K562 (cell line): ENCODE measurements at regions not wholly inside any gene's neighbourhood (a gene's known extent, or its start where the extent isn't known, plus 50 kb on each side); places are given as distances from the start of the nearest gene placed in this dataset.

Experiments
- ATAC-seq: fragments of 200-7000 bp; cut with Tn5 transposase; 3 replicates; pipeline ENCODE4 v1.9.1; 2020; ENCODE audit warnings: moderate library complexity
- BruUV-seq: library from RNA; stranded (reverse); fragments of 400-500 nt; replicated peaks from 2 replicates; lab custom pipeline; 2021; lab: Mats Ljungman, UMichigan
- CTCF ChIA-PET: fragments of 300-600 bp; formaldehyde crosslinking; extraction: SDS; loops from one replicate; lab custom pipeline; 2021; ENCODE audit warnings: low intra/inter-chr PET ratio; lab: Yijun Ruan, JAX
- POLR2A ChIA-PET: fragments of 300-600, 350-650 bp; sonication (Branson Sonifier 250); formaldehyde crosslinking; extraction: SDS; loops from one replicate; lab custom pipeline; 2021; ENCODE audit warnings: antibody characterized with exemption, inconsistent platforms; lab: Yijun Ruan, JAX
- DNase-seq, 4 experiments: peaks; one replicate each; pipeline versions ENCODE4 v3.0.0 to v3.0.0-alpha.2; 2011 to 2018; ENCODE audit warnings: low spot score in 3 of 4, mixed read lengths in 3 of 4; ENCODE audit errors: extremely low read depth in 1 of 4
- FAIRE-seq: peaks from 2 replicates; lab custom pipeline; 2011; peaks lifted over from hg19 to GRCh38; lab: Jason Lieb, UNC
- H2AFZ ChIP-seq: 2 replicates; pipeline ENCODE4 v1.6.0; 2011; ENCODE audit warnings: low read depth, low read length, control low read depth, inconsistent platforms
- H3K27ac ChIP-seq: fragments of 200-600 bp; 3 replicates; pipeline ENCODE4 v1.8.0; 2011; ENCODE audit warnings: low read depth, mild to moderate bottlenecking, control low read depth, inconsistent platforms, low read length, moderate library complexity, mixed read lengths; ENCODE audit errors: extremely low read depth
- H3K27me3 ChIP-seq, 2 experiments: fragments of 300-600 bp in 1 of 2; 2 replicates in 1 of 2; 3 replicates in 1 of 2; pipeline versions ENCODE4 v1.6.0 to v1.8.0; 2011; ENCODE audit warnings: inconsistent platforms in 2 of 2, low read length in 2 of 2, mild to moderate bottlenecking in 1 of 2, mixed read lengths in 1 of 2, moderate library complexity in 1 of 2; ENCODE audit not compliant: control insufficient read depth in 2 of 2, insufficient read depth in 2 of 2
- H3K36me3 ChIP-seq: fragments of 300-600 bp; 3 replicates; pipeline ENCODE4 v1.8.0; 2011; ENCODE audit warnings: mild to moderate bottlenecking, low read length, inconsistent platforms; ENCODE audit not compliant: control insufficient read depth, insufficient read depth
- H3K4me1 ChIP-seq, 2 experiments: fragments of 200-600 bp in 1 of 2; replicated peaks in 1 of 2; 2 replicates in 1 of 2; 3 replicates in 1 of 2; pipeline versions ENCODE4 v1.5.1 to v1.8.0; 2011; ENCODE audit warnings: inconsistent platforms in 2 of 2, low read length in 2 of 2, mild to moderate bottlenecking in 1 of 2, mixed read lengths in 1 of 2, moderate library complexity in 1 of 2; ENCODE audit not compliant: control insufficient read depth in 2 of 2, insufficient read depth in 2 of 2
- H3K4me2 ChIP-seq: 2 replicates; pipeline ENCODE4 v1.6.1; 2011; ENCODE audit warnings: low read length, control low read depth, inconsistent platforms, mixed read lengths; ENCODE audit not compliant: insufficient read depth
- H3K4me3 ChIP-seq: fragments of 200-600 bp; sonication (generic), shearing (Covaris generic); 2 replicates; pipeline ENCODE4 v1.5.1; 2016; ENCODE audit warnings: control low read depth, inconsistent platforms
- H3K79me2 ChIP-seq: fragments of 200-600 bp; 3 replicates; pipeline ENCODE4 v1.8.0; 2011; ENCODE audit warnings: low read length, inconsistent platforms; ENCODE audit not compliant: control insufficient read depth, insufficient read depth
- H3K9ac ChIP-seq, 2 experiments: 2 replicates each; pipeline versions ENCODE4 v1.6.0 to v1.6.1; 2011; ENCODE audit warnings: low read depth in 2 of 2, low read length in 2 of 2, control low read depth in 1 of 2, inconsistent platforms in 1 of 2, mild to moderate bottlenecking in 1 of 2, mixed read lengths in 1 of 2; ENCODE audit not compliant: insufficient read depth in 1 of 2
- H3K9me1 ChIP-seq: one replicate; pipeline ENCODE4 v1.6.0; 2011; ENCODE audit warnings: inconsistent platforms, mild to moderate bottlenecking, low read length, moderate library complexity; ENCODE audit not compliant: control insufficient read depth, insufficient read depth
- H3K9me3 ChIP-seq: replicated peaks from 2 replicates; pipeline ENCODE4 v1.5.1; 2011; ENCODE audit warnings: low read depth, low read length, inconsistent platforms; ENCODE audit not compliant: control insufficient read depth, insufficient read depth
- H4K20me1 ChIP-seq: replicated peaks from 2 replicates; pipeline ENCODE4 v1.6.1; 2011; ENCODE audit warnings: low read length, inconsistent platforms, mixed read lengths; ENCODE audit not compliant: control insufficient read depth, insufficient read depth
- JUN ChIP-seq, 2 experiments: sonication (generic) in 1 of 2; formaldehyde crosslinking in 1 of 2; IDR thresholded peaks; 2 replicates each; pipeline versions ENCODE4 v1.6.1 to v1.8.0; 2012 to 2022; ENCODE audit warnings: borderline replicate concordance in 2 of 2, mild to moderate bottlenecking in 2 of 2, improper control_type of control experiment in 1 of 2, low read depth in 1 of 2, low read length in 1 of 2, missing genetic modification reagents in 1 of 2
- NCOA2 ChIP-seq, 2 experiments: fragments of 450-650 bp; IDR thresholded peaks; 2 replicates each; pipeline ENCODE4 v1.6.1; 2018; ENCODE audit warnings: mild to moderate bottlenecking in 2 of 2, moderate library complexity in 1 of 2; ENCODE audit not compliant: partially characterized antibody in 2 of 2
- ZNF384 ChIP-seq: IDR thresholded peaks from 2 replicates; pipeline ENCODE4 v1.6.1; 2012; ENCODE audit warnings: low read depth, low read length, improper control_type of control experiment
- WGBS: fragments of 100-300 bp; shearing (Covaris generic); methylation state at CpG from one replicate; pipeline ENCODE4 v1.1.6; 2016; ENCODE audit warnings: low coverage, mixed read lengths; ENCODE audit not compliant: insufficient coverage; ENCODE audit errors: missing lambda C conversion rate; 5-methylcytosine and 5-hydroxymethylcytosine counted together
- in situ Hi-C: fragments of 300-500 bp; cut with MboI; formaldehyde crosslinking; loops from 4 replicates; pipeline ENCODE4 v1.15.0; 2018; ENCODE audit warnings: inconsistent platforms, mixed read lengths
- intact Hi-C: fragments of 100-400 bp; cut with micrococcal nuclease; formaldehyde crosslinking; loops from 2 replicates; pipeline ENCODE4 v1.14.2; 2022

DNA sequence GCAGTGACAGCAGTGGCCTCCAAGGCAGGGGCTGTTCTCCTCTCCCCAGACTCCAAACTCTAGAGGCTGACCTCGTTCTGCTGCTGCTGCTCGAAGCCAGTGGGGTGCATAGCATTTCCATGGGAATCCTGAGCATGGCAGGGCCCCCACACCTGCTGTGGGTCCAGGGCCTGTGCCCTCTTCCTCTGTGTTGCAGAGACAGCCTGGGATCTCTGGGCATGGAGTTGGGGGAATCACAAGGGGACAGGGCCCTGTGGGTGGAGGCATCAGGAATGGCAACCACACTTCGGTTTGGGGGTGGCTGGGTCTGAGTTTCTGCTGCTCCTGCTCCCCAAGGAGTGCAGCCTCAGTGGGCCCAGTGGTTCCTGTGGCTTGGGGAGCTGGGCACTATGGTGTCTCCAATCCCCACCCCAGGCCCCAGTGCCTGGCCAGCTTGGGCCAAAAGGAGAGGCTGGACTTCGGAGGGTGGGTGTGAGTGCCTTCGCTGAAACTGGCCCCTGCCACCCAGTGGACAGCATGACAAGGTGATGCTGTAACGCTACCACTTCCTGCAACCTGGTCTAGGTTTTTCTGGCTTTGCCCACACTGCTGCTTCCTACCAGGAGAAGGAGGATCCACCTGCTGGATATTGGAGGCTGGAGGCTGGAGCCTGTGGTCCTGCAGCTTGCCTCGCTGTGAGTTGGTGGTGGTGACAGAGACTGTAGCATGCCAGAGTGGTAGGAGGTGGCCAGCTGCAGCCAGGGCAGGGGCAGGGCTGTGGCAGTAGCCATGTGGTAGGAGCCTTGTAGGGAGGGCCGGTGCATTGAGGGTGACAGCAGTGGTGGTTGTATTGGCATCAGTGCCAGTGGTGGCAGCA, 56.6 kb downstream of the SOWAHC start:
- ATAC-seq (no peak), FAIRE-seq (no peak), DNase-seq (no peak)
- ChIA-PET POLR2A (no interaction called here), CTCF (no interaction called here)
- in situ Hi-C loops, result no loop called here
- BruUV-seq, result no TSS peak
- whole genome bisulfite sequencing, result 0% methylated on average over 8 of the region's 8 CpGs
- H3K4me3 ChIP-seq, result no peak overlapping the region
- H3K9me1 ChIP-seq, result no peaks in the 10 kb centered on the region
- intact Hi-C loops, result no loop called here
- H3K27me3 ChIP-seq, result peaks cover 0 to 2% of the 10 kb centered on the region in 2 experiments; a peak in 1 of 5 replicates
- no peaks in the 10 kb centered on the region for H4K20me1 ChIP-seq
- H3K9me3 ChIP-seq, result no peaks in the 10 kb centered on the region
- no peak overlapping the region for H3K4me2 ChIP-seq
- TF ChIP-seq JUN (IDR thresholded peaks at IDR 0.05; ENCODE audit: borderline replicate concordance, low read depth, low read length) (no peak), JUN (CRISPR knock-in tag; IDR thresholded peaks at IDR 0.05; ENCODE audit: borderline replicate concordance) (no peak), NCOA2 (IDR thresholded peaks at IDR 0.05; ENCODE audit: partially characterized antibody in 2 of 2) (no peak), ZNF384 (no peak)
- no peaks in the 10 kb centered on the region for H3K36me3 ChIP-seq
- no peak overlapping the region; a peak in 1 of 4 replicates for H3K9ac ChIP-seq
- H3K27ac ChIP-seq, result no peak overlapping the region
- no peak overlapping the region for H2AFZ ChIP-seq
- H3K4me1 ChIP-seq, result no peaks in the 10 kb centered on the region
- no peaks in the 10 kb centered on the region for H3K79me2 ChIP-seq
